Astrocyte (in vitro differentiated cells and primary cell): ENCODE measurements at regions not wholly inside any gene's neighbourhood (a gene's known extent, or its start where the extent isn't known, plus 50 kb on each side); places are given as distances from the start of the nearest gene placed in this dataset.

Experiments used
- CTCF ChIP-seq: IDR thresholded peaks from 2 replicates; pipeline ENCODE4 v1.5.1; 2011; ENCODE audit warnings: low read depth, mild to moderate bottlenecking, inconsistent platforms, low read length, moderate library complexity; ENCODE audit not compliant: insufficient read depth
- EZH2 ChIP-seq: IDR thresholded peaks from 2 replicates; pipeline ENCODE4 v1.6.1; 2012; ENCODE audit warnings: mild to moderate bottlenecking, low read length, inconsistent platforms; ENCODE audit not compliant: insufficient read depth

DNA sequence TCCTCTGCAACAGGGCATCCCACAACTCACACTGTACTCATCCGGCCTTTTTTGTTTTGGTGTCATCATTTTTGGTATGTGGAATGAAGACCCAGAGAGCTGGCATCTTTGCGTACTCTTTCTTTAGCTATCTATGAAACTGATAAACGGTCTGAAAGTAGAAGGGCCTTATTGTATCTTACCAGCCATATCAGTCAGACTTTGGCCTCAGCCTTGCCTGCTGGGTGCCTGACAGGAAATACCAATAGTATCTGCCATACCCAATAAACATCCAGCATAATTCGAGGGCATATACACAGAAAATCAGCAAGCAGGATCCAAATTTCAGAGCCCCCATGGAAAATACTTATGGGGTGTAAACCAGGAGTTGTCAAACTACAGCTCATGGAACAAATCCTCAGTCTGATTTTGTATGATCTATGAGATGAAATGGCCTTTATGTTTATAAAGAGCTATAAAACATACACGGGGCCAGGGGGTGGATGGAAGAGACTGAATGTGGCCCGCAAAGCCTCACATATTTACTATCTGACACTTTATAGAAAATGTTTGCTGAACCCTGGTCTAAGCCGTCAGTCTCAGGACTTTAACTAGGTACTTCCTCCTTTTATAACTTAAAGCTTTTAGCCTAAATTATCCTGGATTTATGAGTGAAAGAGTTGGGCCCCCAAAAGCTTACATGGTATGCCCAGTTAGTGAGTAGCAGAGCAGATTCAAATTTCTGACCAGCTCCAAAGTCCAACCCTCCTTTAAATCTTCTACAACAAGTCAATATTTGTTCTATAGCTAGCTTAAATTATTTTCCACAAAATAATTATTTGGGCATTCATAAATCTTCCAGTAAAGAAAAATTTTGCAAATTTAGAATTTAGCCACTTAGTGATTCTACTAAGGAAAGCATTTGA is 308.0 kb upstream of the PUM3 start:
- TF ChIP-seq CTCF = no peak
- no peak for TF ChIP-seq EZH2
